GM21717 (cell line): ENCODE measurements at regions not wholly inside any gene's neighbourhood (a gene's known extent, or its start where the extent isn't known, plus 50 kb on each side); places are given as distances from the start of the nearest gene placed in this dataset.
"Not testable (repeated sequence)": the region's sequence is repeated elsewhere in the genome, so short reads cannot be mapped to it uniquely, and the experiment has no call there.

Source experiments
- ATAC-seq: cut with Tn5 transposase; IDR thresholded peaks from one replicate; pipeline ENCODE4 v1.9.1; 2021; ENCODE audit warnings: mild to moderate bottlenecking, moderate library complexity; ENCODE audit not compliant: unreplicated experiment

- ATAC-seq = no peak
These were observed 146.7 kb upstream of the BNIP2 start for GRCh38 chr15:59835776-59836175.

GRCh38 chr15:59834528-59834927 lies 145.4 kb upstream of the BNIP2 start:
- ATAC-seq = no peak

DNA sequence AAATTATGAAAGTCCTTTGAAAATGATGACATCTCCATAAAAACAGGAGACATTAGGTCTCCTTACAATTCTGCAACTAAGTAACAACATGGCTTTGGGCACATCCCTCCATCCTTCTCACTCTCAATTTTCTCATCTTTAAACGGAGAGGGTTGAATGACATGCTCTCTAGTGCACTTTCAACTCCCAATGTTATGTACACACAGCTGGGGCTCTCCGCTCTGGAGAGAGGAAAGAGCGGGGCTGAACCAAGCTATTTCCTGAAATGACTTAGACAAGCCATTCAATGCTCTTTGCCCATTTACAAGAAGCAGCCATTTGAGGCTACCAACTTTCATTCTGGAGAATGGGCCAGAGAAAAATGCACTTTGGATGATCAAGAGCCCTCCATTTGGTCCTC lies 144.2 kb upstream of the BNIP2 start:
- no peak for ATAC-seq

- no peak for ATAC-seq
These were observed 141.8 kb upstream of the BNIP2 start for GRCh38 chr15:59830873-59831272.

DNA sequence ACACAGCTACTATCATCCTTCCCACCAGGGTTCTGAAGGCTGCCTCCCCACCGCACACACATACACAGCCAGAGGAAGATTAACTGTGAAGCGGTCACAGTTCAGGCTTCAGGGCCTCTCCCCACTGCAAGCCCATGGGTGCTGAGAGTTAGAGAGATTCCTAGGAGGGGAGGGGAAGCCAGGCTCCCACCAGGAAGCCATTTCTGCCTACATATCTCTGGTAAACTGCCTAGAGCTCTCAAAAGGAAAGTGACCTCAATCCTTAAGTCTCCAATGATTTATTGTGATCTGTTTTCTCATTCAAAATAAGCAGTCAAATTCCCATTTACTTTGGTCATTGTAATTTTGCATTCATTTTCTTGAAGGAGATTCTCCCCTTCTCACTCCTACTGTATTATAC lies 141.0 kb upstream of the BNIP2 start:
- ATAC-seq = no peak

- no peak for ATAC-seq
These were observed 139.7 kb upstream of the BNIP2 start for GRCh38 chr15:59828861-59829260.

GRCh38 chr15:59828263-59828662 lies 139.1 kb upstream of the BNIP2 start:
- ATAC-seq = no peak

- no peak for ATAC-seq
These were observed 136.8 kb upstream of the BNIP2 start for GRCh38 chr15:59825901-59826300.

DNA sequence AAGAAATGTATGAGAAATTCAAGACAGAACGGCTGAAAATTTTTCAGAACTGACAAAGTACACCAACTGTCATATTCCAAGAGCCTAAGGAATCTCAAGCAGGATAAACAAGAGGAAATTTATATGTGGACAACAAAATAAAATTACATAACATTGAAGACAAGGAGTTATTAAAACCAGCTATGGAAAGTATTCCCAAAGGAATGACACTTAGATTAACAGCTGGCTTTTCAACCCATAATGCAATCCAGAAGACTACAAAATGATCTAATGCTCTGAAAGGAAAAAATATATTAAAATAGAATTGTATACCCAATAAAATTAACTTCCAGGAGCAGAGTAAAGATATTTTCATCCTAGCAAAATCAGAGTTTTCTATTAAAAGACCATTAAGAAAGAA lies 132.2 kb upstream of the BNIP2 start:
- no peak for ATAC-seq

- ATAC-seq = no peak
These were observed 130.0 kb upstream of the BNIP2 start for GRCh38 chr15:59819092-59819491.

DNA sequence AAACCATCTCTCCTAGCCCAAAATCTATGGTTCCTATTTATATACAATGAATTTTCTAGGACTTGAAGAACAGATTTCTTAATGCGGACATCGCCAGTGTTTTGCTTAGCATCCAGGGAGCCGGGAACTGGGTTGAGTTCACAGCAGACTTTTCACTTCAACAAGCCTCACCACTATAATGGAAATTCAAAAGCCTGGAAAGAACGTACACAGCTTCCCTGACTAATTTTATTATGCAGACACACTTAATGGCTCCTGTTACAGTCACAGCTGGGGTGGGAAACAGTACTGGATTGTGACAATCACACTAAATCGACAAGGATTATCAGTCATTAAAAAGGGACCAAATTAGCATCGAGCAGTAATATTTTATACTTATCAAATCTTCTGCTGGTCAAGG lies 129.2 kb upstream of the BNIP2 start:
- no peak for ATAC-seq

DNA sequence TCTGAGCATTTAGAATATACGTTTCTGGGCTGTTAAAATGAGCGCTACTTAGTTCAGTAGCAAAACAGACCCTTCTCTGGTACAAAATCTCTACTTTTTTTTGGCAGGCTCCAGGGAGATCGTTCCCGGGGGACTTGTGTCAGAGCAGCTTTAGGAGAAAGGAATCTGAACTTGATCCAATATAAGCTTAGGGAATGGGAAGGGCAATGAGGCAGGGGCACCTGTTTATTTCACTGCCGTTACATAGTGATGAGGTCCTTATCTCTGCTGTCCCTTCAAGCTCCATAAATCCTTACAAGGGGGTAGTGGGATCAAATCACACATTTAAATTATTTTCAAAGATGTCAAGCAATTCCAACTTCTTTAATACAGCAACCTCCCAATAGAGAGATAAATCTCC lies 128.7 kb upstream of the BNIP2 start:
- ATAC-seq = no peak

DNA sequence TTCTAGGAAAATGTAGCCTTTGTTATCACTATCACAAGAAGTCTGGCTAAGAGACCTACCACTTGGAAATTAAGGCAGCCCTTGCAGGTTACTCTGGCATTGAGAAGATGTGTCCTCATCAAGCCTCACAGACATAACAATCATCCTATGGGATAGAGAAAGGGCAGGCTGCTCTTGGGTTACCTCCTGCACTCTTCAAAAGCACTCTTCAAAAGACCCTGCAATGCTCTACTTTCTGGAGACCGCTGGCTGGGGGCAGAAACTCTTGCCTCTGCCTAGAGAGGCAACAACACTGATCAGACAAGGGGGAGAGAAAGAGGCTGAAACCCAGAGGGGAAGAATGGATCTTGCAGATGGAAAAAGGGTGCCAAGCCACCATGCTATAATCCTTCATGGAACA lies 127.9 kb upstream of the BNIP2 start:
- no peak for ATAC-seq

DNA sequence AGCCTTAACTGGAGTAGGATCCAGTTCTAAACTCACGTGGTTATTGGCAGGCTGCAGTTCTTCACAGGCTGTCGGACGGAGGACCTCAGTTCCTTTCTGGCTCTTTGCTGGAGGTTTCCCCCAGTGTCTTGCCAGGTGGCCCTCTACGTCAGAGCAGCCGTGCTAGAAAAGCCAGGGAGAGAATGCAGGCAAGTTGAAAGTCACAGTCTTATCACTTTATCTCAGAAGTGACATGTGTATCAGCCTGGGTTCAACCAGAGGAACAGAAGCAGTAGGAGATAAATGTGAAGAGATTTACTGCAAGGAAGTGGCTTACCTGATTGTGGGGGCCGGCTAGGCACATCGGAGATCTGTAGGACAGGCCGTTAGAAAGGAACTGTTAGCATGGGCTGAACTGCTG lies 125.3 kb upstream of the BNIP2 start:
- no peak for ATAC-seq

- ATAC-seq = no peak
These were observed 123.8 kb upstream of the BNIP2 start for GRCh38 chr15:59812889-59813288.

- no peak for ATAC-seq
These were observed 123.2 kb upstream of the BNIP2 start for GRCh38 chr15:59812250-59812870.

DNA sequence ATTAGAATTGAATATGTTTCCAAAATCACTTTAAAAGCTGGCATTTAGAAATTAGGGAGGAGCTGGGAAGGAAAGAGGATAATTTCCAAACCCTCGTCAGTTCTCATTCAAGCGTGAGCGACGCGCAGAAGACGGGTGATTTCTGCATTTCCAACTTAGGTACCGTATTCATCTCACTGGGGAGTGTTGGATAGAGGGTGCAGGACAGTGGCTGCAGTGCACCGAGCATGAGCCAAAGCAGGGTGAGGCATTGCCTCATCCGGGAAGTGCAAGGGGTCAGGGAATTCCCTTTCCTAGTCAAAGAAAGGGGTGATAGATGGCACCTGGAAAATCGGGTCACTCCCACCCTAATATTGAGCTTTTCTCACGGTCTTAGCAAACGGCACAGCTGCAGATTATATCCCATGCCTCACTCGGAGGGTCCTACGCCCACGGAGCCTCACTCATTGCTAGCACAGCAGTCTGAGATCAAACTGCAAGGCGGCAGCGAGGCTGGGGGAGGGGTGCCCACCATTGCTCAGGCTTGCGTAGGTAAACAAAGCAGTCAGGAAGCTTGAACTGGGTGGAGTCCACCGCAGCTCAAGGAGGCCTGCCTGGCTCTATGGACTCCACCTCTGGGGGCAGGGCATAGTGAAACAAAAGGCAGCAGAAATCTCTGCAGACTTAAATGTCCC lies 114.3 kb upstream of the BNIP2 start:
- ATAC-seq = not testable (repeated sequence)

- no peak for ATAC-seq
These were observed 112.5 kb upstream of the BNIP2 start for GRCh38 chr15:59801649-59802048.

GRCh38 chr15:59798605-59798917 lies 109.4 kb upstream of the BNIP2 start:
- no peak for ATAC-seq

GRCh38 chr15:59797756-59798604 lies 108.9 kb upstream of the BNIP2 start:
- no peak for ATAC-seq

- no peak for ATAC-seq
These were observed 105.2 kb upstream of the BNIP2 start for GRCh38 chr15:59794229-59794886.

GRCh38 chr15:59792359-59792758 lies 103.2 kb upstream of the BNIP2 start:
- no peak for ATAC-seq
